Erythroblast (primary cell): ENCODE measurements at regions not wholly inside any gene's neighbourhood (a gene's known extent, or its start where the extent isn't known, plus 50 kb on each side); places are given as distances from the start of the nearest gene placed in this dataset.

Source experiments
- GATA1 ChIP-seq: IDR thresholded peaks from 2 replicates; pipeline ENCODE4 v1.6.1; 2011; ENCODE audit warnings: low read depth, mild to moderate bottlenecking, control low read depth, low read length, moderate library complexity
- POLR2A ChIP-seq: IDR thresholded peaks from 2 replicates; pipeline ENCODE4 v1.6.1; 2011; ENCODE audit warnings: mild to moderate bottlenecking, low read length

- TF ChIP-seq POLR2A (no peak), GATA1 (no peak)
These were observed 272.2 kb upstream of the B3GALT2 start for GRCh38 chr1:193458628-193459027.
